GM19467 (cell line): ENCODE measurements at regions not wholly inside any gene's neighbourhood (a gene's known extent, or its start where the extent isn't known, plus 50 kb on each side); places are given as distances from the start of the nearest gene placed in this dataset.

Experiments used
- ATAC-seq: cut with Tn5 transposase; IDR thresholded peaks from one replicate; pipeline ENCODE4 v1.9.1; 2021; ENCODE audit warnings: mild to moderate bottlenecking, moderate library complexity; ENCODE audit not compliant: unreplicated experiment

DNA sequence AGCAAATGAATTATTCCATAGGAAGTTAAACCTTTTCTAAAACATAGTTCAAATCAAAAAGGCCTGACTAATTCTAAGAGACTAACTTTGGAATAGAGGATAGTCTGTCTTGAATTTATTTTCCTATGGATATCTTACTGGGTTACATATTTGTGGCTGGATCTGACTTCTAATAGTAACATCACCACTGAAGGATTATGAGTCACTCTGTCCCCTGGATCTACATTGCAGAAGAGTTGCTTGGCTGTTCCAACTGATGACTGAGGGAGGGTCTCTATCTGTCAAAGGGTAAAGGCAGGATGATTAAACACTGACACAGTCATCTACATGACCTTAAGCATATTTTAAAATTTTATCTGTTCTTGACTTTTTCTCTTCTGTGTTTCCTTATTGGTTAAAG lies 119.6 kb upstream of the FST start:
- ATAC-seq: no peak

DNA sequence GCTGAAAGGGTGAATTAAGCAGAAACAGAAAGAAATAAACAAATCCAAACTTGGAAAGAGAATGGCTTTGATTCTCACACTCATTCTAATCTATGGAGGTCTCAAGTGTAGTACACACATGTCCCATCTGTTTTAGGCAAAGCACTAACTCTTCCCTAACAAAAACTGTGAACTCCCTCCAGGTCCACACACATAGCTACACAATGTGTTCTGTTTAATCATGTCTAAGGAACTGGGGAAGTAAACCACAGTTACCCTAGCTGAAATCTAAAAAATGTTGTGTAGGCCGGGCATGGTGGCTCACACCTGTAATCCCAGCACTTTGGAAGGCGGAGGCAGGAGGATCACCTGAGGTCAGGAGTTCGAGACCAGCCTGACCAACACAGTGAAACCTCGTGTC lies 118.7 kb upstream of the FST start:
- no peak for ATAC-seq

DNA sequence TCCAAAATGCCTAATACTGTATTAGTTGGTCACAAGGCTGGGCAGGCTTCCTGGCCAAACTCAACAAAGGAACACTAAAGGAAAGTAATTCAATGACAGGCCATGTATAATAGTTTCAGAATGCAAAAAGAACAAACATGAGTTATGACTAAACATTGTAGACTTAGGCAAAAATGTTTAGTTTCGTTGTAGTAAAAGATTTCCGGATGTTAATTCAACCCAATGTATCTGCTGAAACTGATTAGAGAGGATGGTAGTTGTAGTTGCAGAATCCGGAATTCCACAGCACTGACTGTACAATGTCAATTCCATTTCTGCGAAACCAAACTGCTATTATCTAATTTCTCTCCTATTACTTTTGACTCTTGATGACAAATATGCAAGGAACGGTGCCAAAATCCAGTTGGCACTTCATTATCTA lies 117.9 kb upstream of the FST start:
- ATAC-seq: no peak

DNA sequence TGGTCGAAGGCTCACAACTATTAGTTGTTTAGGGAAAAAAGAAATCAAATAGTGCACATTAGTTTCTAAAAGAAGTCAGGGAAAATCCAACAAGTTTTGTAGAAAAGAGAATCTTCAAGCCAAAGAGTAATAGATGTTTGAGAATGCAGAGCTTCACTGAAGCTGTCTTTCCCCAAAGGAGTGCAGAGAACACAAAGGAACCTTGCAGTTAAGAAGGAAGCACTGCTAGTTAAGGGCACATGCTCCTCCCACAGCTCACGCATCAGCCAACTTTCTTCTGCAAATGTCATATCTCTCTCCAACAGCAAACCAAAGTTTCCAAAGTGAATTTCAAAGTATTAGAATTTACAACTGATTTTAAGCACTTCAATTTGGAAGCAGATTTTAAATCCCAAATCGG lies 116.4 kb upstream of the FST start:
- no peak for ATAC-seq

DNA sequence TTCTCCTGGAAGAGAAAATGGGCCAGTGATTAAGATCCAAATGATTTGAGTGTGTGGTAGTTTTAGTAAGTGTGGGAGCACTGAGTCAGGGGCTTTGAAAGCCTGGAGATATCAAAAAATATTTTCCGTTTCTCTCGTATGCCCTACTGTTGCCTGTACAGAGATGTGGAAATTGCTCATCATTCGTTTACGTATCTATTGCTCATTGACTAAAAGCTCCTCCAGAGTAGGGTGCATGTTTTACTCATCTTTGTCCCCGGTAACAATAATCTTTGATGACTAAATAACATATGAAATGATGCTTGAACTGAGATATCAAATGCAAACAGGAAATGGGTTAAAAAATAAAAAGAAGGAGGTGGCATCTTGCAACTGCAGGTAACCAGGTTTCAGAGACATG lies 114.2 kb upstream of the FST start:
- no peak for ATAC-seq

DNA sequence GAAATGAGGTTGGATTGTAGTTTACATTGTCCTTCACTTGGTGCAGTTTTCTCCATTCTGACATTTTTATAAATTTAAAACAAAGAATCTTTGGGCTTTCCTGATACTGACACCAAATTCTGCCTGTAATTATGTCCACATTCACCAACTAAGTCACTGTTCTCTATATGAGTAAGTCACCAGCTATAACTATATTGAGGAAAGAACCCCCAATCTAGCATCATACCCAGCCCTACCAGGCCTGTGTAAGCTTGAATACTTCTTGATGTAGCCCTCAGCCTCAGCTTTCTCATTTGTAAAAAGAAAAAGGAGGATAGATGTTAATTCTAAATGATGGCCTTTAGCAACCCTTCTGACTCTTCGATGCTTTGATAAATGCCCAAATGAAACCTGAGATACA lies 112.7 kb upstream of the FST start:
- ATAC-seq: no peak

DNA sequence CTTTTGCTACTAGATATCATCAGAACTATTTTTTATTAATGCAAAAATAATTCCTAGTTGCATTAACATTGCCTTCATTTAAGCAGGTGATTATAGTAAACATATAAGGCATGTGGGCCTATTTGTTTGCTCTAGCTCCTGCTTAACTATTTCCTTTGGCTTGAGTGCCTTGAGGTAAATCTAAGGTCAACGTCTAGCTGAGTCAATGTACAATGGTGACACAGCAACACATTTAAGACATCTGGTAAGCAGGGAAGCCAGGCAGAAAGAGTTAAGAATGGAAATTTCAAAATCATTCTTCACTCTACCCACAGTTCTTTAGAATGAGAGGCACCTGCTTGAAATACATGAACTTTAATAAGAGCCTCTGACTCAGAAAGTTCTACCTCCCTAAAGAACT lies 111.9 kb upstream of the FST start:
- no peak for ATAC-seq

DNA sequence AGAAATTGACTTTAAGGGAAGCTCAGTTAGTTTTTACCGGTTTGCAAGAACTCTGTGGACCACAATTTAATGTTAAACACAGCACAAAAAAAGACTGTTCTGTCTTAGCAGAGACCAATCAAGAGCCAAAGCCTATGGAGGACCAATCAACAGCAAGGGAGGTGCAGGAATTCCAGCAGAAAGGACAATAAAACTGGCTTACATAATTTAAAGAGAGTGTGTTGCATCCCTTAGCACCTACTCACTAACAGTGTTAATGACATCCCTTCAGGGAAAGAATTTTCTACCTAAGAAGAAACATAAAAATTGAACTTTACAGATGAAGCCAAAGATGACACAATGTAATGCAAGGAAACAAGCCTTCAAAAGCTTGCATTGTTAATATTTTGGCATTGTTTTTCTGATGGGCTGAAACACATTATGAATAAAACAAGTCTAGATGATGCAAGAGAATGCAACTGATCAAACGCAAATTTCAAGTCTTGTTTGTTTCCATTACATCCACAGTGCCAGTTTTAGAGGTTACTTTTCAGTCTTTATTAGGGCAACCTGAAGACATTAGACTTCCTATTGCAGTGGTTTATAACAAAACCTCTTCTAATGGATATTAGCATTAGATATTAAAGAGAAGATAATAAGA lies 111.3 kb upstream of the FST start:
- no peak for ATAC-seq

DNA sequence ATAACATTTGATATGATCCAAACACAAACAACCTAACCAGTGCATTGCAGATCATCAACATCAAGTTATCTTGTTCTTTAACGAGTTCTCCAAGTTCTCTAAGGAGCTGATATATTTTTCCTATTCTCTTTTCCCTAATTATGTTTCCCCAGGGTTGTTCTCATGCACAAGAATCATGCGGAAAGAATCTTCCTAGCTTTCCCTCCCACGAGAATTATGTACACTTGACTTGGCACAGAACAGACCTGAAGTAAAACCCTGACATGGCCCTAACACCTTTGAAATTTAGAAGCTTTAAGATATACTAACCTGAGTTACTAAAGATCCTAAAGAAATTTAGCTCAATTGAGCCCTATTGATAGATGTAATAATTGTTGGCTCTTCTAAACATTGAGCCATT lies 110.7 kb upstream of the FST start:
- no peak for ATAC-seq

DNA sequence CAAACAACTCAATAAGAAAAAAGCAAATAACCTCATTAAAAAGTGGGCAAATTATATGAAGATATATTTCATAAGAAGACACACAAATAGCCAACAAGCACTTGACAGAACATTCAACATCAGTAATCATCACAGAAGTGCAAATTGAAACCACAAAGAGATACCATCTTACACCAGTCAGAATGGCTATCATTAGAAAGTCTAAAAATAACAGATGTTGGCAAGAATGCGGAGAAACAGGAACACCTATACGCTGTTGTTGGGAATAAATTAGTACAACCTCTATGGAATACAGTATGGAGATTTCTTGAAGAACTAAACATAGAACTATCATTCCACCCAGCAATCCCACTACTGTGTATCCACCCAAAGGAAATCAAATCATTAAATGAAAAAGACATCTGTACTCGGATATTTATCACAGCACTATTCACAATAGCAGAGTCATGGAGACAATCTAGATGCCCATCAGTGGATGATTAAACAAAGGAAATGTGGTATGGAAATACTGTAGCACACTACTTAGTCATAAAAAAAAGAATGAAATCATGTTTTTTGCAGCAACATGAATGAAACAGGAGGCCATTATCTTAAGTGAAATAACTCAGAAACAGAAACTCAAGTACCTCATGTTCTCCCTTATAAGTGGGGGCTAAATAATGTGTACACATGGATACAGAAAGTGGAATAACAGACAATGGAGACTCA lies 106.8 kb upstream of the FST start:
- ATAC-seq: no peak

DNA sequence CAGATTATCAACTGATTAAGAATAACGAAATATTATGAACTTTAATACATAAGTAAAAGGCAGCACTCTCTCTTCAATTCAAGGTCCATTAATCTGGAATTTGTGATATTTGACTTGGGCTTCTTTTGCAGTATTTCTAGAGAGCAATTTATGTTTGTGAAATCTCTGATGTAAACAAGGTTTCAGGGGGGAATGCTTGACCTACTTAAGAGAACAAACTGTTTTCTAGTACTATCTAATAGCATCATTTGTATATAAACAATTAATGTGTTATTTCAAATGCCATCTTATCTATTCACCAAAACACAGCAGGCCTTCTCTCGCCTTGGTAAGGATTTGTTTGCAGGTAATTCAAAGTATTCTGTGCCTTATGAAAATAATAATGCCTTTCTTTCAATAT lies 103.6 kb upstream of the FST start:
- ATAC-seq: no peak

DNA sequence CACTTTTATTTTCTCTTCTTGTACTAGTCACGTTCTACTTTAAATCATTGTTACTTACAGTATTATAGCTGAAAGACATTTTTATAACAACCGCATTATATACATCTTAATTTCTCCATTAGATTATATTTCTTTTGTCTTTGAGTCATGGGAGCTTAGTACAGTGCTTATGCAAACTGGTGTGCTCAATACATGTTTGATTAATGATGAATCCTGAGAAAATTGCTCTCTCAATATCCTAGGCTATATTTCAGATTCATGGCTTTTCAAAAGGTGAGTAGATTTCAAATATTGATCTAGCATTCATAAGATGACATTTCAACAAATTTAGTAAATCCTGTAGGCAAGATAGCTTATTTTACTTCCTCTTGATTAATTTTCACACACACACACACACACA lies 102.2 kb upstream of the FST start:
- no peak for ATAC-seq

DNA sequence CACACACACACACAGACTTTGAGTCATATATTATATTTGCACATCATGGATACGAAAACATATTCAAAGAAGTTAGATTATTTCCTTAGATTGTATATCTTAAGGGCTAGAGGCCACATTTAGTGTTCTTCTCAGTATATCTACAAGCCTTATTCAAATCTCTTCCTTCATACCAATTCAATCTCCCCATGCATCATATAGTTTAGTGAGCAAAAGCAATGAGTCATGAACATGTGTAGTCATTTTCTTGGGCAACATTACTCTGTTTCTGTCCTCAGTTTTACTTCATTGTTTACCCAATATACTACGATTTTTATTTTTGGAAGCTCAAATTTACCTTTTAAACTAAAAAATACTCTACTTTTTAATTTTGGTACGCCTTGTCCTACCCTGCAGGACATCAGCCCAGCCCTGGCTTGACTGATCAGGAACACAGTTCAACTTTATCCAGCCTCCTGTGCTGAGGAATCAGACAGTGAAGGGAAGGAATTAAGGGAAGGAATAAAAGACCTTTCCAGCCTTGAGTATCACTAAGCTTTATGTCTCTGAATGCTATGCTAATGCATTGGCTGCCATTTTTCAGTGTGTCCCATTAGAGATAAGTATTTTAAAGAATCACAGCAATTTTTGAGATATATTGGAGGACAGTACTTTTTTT lies 101.7 kb upstream of the FST start:
- ATAC-seq: no peak

DNA sequence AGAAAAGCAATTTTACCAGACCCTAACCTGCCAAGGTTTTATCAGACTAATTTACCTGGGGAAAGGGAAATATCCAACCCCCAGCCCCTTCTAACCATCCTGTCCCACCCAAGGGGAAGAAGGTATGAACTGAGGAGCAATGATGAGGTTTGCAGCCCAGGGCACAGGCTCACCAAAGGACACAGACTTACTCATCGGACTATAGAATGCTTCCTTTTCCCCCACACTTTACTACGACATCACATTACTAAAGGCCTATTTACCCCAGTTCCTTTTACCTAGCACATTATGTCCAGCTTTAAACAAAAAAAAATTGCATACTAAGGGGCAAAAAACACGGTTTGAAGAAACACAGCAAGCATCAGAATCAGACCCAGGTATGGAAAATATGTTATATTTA lies 94.1 kb upstream of the FST start:
- no peak for ATAC-seq

DNA sequence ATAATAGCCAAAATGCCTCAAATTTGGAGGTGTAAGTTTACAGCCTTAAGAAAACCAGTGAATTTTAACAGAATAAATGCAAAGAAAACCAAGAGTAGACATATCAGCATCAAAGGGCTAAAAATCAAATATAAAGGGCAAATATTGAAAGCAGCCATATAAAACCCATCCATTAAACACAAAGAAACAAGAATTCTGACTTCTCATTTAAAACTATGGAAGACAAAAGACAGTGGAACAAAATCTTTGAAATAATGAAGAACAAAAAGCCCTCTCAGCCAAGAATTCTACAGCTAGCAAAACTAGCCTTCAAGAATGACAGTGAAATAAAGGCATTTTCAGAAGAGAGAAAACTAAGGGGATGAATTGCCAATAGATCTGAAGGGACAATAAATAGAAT lies 91.3 kb upstream of the FST start:
- no peak for ATAC-seq

DNA sequence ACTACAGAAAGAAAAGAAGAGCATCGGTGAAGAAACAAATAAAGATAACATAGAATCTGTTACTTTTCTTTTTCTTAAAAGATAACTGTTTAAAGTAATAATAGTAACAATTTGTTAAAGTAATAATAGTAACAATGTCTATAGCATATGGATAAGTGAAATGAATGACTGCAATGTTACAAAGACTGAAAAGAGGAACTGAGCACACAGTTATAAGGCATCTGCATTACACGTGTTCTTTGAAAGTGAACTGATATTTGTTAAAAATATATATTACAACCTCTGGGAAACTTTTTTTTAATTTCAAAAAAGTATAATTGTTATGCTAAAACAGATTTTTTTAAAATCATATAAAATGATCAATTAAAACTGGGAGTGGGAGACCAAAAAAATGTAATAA lies 88.4 kb upstream of the FST start:
- ATAC-seq: no peak

DNA sequence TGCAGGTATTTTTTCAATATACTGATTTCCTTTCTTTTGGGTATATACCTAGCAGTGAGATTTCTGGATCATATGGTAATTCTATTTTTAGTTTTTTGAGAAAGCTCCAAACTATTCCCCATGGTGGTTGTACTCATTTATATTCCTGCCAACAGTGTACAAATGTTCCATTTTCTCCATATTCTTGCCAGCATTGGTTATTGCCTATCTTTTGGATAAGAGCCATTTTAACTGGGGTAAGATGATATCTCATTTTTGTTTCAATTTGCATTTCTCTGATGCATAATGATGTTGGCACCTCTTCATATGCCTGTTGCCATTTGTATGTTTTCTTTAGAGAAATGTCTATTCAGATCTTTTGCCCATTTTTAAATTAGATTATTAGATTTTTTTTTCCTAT lies 85.6 kb upstream of the FST start:
- ATAC-seq: no peak

DNA sequence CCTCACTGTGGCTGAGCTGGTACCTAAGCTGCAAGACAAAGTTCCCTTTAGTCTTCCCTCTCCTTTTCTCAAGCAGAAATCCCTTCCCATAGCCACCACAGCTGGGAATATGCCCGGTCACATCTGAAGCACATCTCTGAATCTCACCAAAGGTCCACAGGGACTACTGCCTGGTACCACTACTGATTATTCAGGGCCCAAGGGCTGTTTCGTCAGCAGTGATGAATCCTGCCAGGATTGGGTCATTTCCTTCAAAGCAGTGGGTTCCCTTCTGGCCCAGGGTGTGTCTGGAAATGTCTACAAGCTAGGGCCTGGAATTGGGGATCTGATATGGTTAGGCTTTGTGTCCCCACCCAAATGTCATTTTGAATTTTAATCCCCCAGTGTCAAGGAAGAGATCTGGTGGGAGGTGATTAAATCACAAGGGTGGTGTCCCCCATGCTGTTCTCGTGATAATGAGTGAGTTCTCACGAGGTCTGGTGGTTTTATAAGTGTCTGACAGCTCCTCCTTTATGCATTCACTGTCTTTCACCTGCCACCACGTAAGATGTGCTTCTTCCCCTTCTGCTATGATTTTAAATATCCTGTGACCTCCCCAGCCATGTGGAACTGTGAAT lies 83.2 kb upstream of the FST start:
- no peak for ATAC-seq

DNA sequence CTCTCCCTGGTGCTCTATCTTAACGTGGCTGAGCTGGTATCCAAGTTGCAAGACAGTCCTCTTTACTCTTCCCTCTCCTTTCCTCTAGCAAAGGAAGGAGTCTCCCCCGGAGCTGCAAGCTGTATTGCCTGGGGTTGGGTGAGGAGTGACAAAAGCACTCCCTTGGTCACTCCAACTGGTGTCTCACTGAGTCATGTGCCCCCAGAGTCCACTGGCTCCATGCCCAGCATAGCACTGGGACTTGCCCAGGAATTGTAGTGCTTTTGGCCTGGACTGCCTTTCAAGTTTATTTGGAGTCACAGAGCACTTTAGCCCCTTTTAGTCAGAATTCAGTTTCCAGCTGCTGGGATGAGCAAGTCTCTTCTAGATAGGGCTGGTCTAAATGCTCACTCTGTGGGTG lies 82.6 kb upstream of the FST start:
- ATAC-seq: no peak

DNA sequence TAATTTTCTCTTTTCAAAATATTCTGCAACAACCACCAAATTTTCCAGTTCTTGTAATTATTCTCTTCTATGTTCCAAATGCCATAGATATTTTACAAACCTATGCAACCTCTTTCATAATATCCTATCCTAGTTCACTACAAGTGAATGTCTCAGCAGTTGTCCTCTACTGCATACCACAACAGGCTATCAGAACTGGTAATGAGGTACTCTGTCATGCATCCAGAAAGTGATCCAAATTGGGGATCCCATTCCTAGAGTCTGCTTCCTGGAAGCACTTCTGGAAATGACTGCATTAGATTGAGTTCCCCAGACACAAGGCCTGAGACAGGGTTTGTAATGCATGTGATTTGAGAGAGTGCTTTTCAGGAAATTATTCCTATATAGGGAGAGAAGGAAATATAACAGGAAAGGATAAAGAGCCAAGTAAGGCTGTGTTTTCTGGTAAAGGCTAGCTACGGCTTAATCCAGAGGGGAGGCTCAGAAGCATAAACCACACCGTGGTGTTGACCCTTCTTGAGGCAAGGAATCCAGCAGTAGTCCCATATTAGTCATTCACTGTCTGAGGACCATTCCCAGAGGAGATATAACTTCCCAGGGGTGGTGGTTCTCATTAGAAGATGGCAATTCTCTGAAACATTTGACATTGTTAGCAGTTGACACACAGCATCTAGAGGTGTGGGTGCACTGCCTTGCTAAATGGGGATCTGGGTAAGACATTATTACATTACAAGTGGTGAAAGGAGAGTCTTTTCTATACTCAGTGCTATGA lies 80.3 kb upstream of the FST start:
- no peak for ATAC-seq

DNA sequence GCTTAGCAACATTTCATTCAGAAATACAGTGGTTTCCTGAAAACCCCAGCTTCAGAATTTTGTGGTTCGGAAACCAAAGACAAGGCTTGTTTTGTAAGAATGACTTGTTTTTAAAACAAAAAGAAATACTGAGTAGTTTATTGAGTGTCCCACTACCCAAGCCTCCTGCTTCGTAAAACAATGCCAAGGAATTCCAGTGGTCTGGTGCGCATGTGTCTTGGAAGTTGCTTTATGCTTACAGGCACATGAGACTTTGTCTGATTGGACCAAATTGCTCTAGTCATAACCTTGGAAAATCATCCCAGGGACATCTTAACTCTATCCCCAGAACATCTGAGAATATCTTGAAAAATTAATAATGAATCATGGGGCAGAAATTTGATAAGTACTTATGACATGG lies 77.1 kb upstream of the FST start:
- no peak for ATAC-seq
